ENCODE measurements at regions not wholly inside any gene's neighbourhood (a gene's known extent, or its start where the extent isn't known, plus 50 kb on each side); places are given as distances from the start of the nearest gene placed in this dataset.

- Histone ChIP-seq H3K4me3 (no peak overlapping the region), H3K27me3 (ENCODE audit: insufficient read depth in 3 of 3, low read length in 2 of 3) (peaks cover 0 to 7% (median 1%) of the 10 kb centered on the region in 3 donors), H3K36me3 (ENCODE audit: insufficient read depth in 1 of 2, low read depth in 1 of 2) (no peaks in the 10 kb centered on the region), H3K27ac (no peak overlapping the region), H3K9me3 (no peaks in the 10 kb centered on the region), H3K4me1 (peaks cover 5% of the 10 kb centered on the region)
- no peak for ATAC-seq
- WGBS, 3 donors: 89 to 98% (median 93%) methylated on average over 27 of the region's 27 CpGs
- peak in 1 of 2 donors; percentile 45 for DNase-seq
- intact Hi-C loops (cut with DNase I): no loop called here
- TF ChIP-seq, protein P1, sequence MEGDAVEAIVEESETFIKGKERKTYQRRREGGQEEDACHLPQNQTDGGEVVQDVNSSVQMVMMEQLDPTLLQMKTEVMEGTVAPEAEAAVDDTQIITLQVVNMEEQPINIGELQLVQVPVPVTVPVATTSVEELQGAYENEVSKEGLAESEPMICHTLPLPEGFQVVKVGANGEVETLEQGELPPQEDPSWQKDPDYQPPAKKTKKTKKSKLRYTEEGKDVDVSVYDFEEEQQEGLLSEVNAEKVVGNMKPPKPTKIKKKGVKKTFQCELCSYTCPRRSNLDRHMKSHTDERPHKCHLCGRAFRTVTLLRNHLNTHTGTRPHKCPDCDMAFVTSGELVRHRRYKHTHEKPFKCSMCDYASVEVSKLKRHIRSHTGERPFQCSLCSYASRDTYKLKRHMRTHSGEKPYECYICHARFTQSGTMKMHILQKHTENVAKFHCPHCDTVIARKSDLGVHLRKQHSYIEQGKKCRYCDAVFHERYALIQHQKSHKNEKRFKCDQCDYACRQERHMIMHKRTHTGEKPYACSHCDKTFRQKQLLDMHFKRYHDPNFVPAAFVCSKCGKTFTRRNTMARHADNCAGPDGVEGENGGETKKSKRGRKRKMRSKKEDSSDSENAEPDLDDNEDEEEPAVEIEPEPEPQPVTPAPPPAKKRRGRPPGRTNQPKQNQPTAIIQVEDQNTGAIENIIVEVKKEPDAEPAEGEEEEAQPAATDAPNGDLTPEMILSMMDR (IDR thresholded peaks at IDR 0.05): no peak
Measured at GRCh38 chr6:168128631-168129291, 49.7 kb upstream of the FRMD1 start.
